Hindlimb muscle (tissue), 1 donor: ENCODE measurements at regions not wholly inside any gene's neighbourhood (a gene's known extent, or its start where the extent isn't known, plus 50 kb on each side); places are given as distances from the start of the nearest gene placed in this dataset.

Source experiments
- DNase-seq: peaks from one replicate; pipeline ENCODE4 v3.0.0-alpha.2; 2013

GRCh38 chr9:95611354-95611753 lies 94.6 kb upstream of the PTCH1 start:
- no peak for DNase-seq

- no peak for DNase-seq
Measured at GRCh38 chr9:95610006-95610785, 93.4 kb upstream of the PTCH1 start.

DNA sequence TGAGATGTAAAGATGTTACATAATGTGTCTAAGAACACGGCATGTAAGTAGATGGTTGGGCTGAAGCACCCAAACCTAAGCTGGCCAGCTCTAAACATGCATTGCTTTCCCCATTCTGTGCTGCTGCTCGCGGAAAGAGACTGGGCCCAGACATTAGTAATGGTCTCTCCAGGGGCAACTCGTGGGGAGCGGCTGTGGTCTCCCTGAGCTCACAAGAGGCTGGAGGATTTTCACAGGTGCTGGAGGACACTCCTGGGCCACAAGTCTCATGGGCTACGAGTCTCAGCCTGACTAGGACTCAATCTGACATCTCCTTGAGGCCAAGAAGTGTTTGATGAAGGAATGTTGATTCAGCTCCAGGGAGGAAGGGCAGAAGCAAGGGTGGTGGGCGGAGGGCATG lies 92.7 kb upstream of the PTCH1 start:
- DNase-seq = no peak

GRCh38 chr9:95608341-95608740 lies 91.6 kb upstream of the PTCH1 start:
- DNase-seq = no peak

DNA sequence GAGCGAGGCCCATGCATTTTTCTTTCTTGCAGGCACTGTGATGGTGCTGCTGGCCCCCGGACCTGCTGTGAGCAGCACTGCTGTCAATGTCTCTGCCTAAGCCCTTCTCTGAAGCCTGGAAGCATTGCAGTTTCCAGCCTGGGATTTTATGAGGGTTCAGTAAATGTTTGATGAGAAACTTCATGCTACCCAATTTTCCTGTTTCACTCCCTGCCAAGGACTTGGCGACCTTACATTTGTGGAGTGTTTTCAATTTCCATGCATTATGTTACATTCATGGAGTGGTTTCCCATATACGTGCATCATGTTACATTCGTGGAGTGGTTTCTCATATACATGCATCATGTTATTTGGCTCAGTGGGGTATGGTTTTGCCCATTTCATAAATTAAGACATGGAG lies 90.7 kb upstream of the PTCH1 start:
- no peak for DNase-seq

DNA sequence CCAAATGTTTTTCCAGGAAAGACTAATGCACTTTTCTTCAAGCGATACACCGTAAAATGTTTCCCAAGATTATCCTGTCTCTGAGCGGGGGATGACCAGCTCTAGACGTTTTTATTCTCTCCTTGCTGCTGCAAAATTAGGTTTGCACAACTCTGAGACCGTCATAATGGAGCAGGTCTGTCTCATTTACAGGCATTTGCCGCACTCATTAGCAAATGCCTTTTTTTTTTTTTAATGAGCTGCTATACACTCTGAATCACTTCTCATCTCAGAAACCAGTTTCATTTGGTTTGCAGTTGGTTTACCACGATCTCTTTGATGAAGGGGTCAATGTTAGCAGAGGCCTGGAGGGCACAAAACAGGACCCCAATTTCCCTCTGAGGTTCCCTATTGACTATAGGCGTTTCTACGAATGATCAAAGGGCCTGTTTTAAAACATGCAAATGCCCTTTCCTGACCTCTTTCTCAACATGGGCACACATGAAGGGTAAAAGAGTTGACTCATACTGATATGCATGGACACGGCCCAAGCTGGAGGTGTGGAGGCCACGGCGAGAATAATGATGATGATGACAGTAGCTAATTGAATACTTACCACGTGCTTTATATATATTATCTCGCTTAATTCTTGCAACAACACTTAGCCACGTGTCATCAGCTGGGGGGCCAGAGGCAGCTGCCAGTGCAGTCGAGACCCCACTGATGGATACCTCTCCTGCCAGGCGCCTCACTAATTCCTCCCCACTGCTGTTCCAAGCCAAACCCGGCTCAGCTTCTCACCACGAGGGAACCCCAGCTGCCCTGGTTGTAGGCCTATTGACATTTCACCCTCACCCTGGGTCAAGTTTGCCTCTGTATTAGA lies 89.9 kb upstream of the PTCH1 start:
- no peak for DNase-seq

- peak; percentile 43 for DNase-seq
Measured at GRCh38 chr9:95605816-95606488, 89.2 kb upstream of the PTCH1 start.

DNA sequence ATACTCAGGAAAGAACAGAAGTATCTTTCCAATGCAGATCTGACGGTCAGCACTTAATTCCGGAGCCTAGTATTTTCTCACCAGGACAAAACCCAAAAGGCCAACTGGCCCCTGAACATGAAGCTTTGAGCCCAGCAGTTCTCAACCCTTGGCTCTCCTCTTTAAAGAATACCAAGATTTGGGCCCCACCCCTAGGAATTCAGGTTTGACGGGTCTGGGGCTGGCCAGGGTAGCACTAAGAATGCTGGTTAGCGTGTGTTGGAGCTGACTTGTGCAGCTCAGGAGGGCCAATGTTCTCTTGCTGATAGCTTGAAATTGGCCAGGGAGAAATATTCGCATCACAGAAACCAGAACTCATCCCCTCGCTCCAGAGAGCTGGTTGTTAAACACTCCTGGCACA lies 88.3 kb upstream of the PTCH1 start:
- no peak for DNase-seq

- DNase-seq = no peak
Measured at GRCh38 chr9:95598236-95598635, 81.5 kb upstream of the PTCH1 start.

DNA sequence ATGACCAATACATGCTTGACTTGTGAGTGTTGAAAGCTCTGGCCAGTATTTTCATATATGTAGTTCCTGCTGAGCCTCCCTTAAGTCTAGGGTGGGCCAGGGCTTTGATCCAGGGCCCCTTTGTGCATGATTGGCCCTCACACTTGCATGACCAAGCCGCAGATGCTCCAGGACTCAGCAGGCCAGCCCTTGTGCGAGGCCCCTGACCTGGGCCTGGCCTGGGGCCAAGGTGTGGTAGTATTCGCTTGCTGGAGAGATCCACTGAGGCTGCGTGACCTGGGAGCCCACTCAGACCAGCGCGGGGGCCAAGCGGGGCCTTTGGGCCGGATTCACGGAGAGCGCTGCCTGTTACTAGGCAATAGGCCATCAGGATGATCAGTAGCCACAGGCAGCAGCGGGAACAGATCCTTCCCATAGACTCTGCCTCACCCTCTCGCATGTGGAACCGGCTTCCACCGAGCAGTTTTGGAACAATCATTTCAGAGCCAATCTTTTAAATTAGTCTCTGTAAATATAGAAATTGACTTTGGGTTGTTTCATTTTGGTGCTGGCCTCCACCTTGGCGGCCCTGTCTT lies 79.0 kb upstream of the PTCH1 start:
- peak; percentile 20 for DNase-seq

DNA sequence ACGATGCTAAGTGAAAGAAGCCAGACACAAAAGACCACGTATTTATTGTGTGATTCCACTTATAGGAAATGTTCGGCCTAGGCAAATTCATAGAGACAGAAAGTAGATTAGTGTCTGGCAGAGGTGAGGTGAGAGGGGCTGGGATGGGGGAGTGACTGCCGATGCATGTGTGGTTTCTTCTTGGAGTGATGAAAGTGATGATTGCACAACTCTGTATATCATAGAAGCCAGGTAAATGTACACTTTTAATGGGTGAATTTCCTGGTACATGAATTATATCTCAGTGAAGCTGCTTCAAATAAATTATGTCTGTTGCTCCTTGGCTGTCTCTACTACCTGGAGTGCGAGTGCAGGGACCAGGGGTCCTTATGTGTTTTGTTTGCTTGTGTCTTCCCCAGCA lies 76.2 kb upstream of the PTCH1 start:
- no peak for DNase-seq

DNA sequence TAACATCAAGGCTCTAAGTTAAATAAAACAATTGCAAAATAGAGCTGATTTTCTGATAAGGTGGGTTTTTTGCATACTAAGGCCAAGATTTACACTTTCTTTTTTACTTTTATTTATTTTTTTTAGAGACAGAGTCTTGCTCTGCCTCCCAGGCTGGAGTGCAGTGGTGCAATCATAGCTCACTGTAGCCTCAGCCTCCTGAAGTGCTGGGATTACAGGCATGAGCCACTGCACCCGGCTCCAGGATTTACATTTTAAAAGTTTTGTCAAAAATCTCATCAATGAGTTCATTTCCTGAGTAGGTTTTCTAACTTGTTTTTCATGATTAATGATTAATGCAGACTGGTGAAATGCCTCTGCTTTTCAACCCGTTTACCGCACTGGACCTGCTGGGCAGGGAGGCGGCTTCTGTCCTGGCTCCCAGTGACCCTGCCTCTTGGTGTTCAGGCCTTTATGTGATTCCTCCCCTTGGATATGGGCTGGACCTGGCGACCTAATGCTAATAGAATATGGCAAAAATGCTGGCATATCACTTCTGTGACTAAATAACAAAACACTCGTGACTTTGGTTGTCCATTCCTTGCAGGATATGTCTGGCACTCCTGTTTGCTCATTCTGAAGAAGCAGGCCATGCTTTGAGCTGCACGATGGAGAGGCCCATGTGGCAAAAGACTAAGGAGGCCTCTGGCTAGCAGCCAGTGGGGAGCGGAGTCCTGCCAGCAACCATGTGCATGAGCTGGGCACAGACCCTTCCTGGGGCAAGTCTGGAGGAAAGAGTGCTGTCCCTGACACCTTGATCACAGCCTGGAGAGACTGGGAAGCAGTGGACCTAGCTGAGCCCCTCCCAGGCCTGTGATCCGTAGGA lies 72.2 kb upstream of the PTCH1 start:
- DNase-seq = no peak

DNA sequence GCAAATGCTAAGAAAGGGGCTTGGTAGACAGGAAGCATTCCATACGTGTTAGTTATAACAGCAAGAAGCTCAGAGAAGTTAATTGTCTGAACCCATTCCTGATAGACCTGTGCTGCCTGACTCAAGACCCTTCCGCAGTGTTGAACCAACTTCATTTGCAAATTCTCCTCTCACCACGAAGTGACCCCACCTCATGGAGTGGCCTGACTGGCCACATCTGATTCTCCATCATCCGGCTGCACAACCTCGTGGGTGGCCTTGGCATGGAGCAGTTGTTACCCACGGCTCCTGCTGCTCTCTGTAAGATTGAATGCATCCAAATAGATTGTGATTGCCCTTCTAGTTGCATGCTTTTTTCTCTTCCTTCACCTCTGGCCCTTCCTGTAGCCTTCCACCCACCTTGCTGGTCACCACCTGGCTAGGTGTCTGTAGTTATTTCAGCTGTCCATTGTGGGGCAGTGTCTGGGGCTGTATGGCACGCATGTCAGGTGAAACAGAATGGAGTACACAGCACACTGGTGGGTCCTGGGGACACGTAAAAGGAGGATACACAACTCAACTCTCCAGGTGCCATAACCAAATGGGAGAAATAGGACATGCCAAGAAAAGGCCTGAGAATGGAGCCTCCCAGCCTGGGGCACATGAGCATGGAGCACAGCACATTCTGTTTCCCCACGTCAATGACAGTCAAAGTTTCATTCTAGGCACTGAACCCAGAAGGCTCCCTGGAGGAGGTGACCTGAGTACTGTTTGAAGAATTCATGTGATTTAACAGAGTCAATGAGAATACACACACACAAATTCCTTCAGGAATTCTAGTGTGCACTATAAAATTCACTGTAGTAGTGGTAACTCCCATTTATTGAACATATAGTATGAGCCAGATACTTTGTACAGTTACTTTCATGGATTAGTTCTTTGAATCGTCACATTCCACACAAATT lies 70.5 kb upstream of the PTCH1 start:
- no peak for DNase-seq

DNA sequence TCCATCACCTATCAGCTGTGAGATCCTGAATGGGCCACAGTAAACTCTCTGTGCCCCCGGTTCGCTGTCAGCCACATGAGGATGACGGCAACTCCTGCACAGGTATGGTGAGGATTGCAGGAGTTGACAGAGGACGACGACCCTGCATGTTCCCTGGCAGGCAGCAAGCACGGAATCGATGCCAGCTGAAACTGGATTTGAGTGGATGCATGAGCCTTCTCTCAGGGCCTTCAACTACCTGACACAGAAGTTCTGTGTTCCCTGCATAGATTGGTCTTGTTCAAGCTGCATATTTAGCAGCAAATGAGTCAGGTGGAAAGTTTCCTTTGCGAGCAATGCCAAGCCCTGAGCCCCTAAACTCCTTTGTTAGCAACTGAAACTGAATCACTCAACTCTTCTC lies 69.6 kb upstream of the PTCH1 start:
- DNase-seq = no peak

DNA sequence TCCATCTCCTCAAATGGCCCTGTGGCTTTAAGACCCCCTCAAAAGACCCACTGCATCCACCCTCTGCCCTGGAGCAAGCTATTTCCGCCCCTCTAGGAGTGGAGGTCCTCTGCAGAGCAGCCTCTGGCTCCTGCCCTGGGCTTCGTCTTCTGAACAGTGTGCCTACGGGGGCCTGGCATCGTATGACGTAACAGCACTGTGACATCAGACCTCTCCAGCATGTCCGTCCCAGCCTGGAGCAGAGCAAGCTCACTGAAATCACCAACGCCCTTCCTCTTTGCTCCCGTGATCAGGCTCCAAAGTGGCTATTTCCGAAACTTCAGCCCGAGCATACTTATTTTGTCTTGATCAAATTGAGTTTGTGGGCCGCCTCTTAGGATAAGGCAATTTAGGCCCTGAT lies 69.1 kb upstream of the PTCH1 start:
- no peak for DNase-seq

GRCh38 chr9:95584176-95584575 lies 67.4 kb upstream of the PTCH1 start:
- no peak for DNase-seq

DNA sequence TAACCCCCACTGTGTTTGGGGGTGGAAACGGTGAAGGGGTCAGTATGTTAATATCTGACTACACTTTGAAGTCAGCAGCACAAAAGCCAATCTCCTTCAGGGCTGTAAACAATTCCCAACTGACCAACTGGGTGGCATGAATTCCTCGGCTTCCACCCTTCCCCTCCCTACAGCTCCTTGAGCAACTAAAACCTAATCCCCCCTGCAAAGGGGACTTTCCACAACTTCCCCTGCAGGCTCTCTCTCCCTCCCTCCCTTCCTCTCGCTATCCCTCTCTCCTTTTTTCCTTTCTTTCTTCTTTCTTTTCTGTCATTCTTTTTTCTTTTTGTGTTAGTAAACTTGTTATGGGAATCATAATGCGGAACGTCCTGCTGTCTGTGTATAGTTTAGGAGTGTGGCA lies 65.1 kb upstream of the PTCH1 start:
- no peak for DNase-seq

- no peak for DNase-seq
Measured at GRCh38 chr9:95580812-95581761, 64.3 kb upstream of the PTCH1 start.

DNA sequence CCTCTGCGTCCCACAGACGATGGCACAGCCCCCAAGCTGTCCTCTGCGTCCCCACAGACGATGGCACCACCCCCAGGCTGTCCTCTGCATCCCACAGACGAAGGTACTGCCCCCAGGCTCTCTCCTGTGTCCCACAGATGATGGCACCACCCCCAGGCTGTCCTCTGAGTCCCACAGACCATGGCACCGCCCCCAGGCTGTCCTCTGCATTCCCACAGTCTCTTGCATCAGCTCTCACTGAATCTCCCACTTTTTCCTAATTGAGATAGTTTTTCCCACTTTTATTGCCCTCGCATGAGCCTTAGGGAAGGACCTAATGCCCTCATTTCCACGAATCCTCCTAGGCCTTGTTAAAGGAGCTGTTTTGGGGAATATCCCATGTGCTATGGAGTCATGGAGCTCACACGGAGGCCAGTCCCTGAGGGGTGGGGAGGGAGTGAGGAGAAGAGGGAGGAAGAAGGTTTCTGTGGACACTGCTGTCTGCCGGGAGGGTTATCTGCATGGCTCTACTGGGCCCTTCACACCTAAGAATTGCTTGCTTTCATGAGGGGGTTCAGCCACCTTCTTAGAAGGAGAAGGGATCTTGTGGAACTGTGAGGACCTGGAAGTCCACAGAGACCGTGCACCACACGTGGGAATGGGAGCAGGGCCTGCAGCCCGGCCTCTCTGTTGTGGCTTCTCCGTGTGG lies 58.2 kb upstream of the PTCH1 start:
- DNase-seq = no peak
